Type B pancreatic cell (in vitro differentiated cells): ENCODE measurements at regions not wholly inside any gene's neighbourhood (a gene's known extent, or its start where the extent isn't known, plus 50 kb on each side); places are given as distances from the start of the nearest gene placed in this dataset.
A peak's percentile ranks its signal among the peaks of the same experiment; 100 is the strongest.

Source experiments
- DNase-seq: peaks from one replicate; pipeline ENCODE4 v3.0.0; 2021; ENCODE audit warnings: mixed read lengths; ENCODE audit not compliant: unreplicated experiment; ENCODE audit errors: extremely low spot score
- H3K27ac Mint-ChIP-seq: 2 replicates; pipeline ENCODE4 v1.8.0; 2021; ENCODE audit warnings: mild to moderate bottlenecking, mixed read lengths
- H3K27me3 Mint-ChIP-seq: 2 replicates; pipeline ENCODE4 v1.8.0; 2021; ENCODE audit warnings: mixed read lengths
- H3K36me3 Mint-ChIP-seq: 2 replicates; pipeline ENCODE4 v1.8.0; 2021; ENCODE audit warnings: mixed read lengths
- H3K4me1 Mint-ChIP-seq: one replicate; pipeline ENCODE4 v1.8.0; 2021; ENCODE audit warnings: mixed read lengths; ENCODE audit not compliant: unreplicated experiment
- H3K4me3 Mint-ChIP-seq: 2 replicates; pipeline ENCODE4 v1.8.0; 2021; ENCODE audit warnings: mild to moderate bottlenecking, mixed read lengths
- H3K9me3 Mint-ChIP-seq: 2 replicates; pipeline ENCODE4 v1.8.0; 2021; ENCODE audit warnings: mixed read lengths
- TF ChIP-seq, protein P1 (sequence below): fragments of 200-600 bp; sonication (generic); conservative IDR thresholded peaks from 2 replicates; pipeline ENCODE4 v1.5.0; 2021; ENCODE audit warnings: antibody characterized with exemption, mild to moderate bottlenecking

DNA sequence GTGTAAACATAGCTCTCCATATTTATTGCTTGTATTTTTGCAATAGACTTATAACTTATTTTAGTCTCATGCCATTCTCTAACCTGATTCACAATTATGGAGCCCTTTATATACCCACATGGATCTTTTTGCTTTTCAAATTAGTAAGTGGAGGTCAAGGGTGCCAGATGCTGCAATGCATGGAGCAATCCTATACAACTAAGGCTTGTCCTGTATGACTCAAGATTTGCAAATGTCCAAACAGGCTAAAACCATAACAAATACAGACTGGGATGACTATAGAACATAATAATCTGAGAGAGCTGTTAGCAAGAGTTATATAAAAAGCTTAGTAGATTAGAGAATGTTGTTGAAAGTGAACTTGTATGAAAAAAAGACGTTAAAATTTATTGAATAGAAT, 690.4 kb upstream of the NRXN1 start:
- TF ChIP-seq, protein P1, sequence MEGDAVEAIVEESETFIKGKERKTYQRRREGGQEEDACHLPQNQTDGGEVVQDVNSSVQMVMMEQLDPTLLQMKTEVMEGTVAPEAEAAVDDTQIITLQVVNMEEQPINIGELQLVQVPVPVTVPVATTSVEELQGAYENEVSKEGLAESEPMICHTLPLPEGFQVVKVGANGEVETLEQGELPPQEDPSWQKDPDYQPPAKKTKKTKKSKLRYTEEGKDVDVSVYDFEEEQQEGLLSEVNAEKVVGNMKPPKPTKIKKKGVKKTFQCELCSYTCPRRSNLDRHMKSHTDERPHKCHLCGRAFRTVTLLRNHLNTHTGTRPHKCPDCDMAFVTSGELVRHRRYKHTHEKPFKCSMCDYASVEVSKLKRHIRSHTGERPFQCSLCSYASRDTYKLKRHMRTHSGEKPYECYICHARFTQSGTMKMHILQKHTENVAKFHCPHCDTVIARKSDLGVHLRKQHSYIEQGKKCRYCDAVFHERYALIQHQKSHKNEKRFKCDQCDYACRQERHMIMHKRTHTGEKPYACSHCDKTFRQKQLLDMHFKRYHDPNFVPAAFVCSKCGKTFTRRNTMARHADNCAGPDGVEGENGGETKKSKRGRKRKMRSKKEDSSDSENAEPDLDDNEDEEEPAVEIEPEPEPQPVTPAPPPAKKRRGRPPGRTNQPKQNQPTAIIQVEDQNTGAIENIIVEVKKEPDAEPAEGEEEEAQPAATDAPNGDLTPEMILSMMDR = no peak
- H3K4me3 Mint-ChIP-seq = no peak overlapping the region
- H3K27ac Mint-ChIP-seq = no peak overlapping the region
- H3K9me3 Mint-ChIP-seq = no peaks in the 10 kb centered on the region
- DNase-seq = no peak
- no peaks in the 10 kb centered on the region for H3K36me3 Mint-ChIP-seq
- no peaks in the 10 kb centered on the region for H3K27me3 Mint-ChIP-seq
- H3K4me1 Mint-ChIP-seq = no peaks in the 10 kb centered on the region

DNA sequence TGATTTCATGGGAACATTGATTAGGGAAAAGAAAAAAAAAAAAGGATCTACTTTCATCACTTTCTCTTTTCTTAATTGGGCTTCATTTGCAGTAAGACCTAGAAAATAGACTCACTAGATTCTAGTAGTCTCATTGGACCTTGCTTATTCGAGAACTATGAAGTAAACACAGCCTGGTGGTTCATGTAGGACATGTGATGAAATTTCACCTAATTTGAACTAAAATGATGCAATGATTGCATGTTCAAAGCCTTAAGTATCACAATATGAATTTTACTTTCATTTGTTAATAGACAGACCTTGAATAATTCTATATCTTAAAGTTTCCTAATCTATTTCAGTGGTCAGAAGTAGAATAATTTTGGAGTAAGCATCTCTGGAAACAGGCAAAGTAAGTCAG, 688.9 kb upstream of the NRXN1 start:
- H3K36me3 Mint-ChIP-seq = no peaks in the 10 kb centered on the region
- H3K27ac Mint-ChIP-seq = no peak overlapping the region
- no peaks in the 10 kb centered on the region for H3K4me1 Mint-ChIP-seq
- no peak for DNase-seq
- H3K9me3 Mint-ChIP-seq = no peaks in the 10 kb centered on the region
- no peak overlapping the region for H3K4me3 Mint-ChIP-seq
- TF ChIP-seq, protein P1 = no peak
- H3K27me3 Mint-ChIP-seq = no peaks in the 10 kb centered on the region

DNA sequence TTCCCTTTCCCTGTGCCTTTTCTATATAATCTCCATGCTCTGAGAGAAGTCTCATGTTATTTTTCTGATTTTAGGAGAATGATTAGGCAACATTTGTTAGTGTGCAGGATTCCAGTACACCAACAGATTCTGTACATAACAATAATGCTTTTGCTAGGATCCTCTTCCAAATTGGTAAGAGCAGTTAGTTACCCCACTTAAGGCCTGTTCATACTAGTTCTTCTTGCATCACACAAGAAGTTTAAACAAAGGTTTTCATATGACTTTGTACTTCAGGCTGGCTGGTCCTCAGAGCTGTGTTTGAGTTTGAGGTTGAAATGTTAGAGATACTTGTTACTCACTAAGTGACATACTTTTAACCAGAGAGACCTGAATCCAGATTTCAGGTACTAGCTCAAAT, 686.9 kb upstream of the NRXN1 start:
- no peaks in the 10 kb centered on the region for H3K4me1 Mint-ChIP-seq
- H3K4me3 Mint-ChIP-seq = no peak overlapping the region
- no peaks in the 10 kb centered on the region for H3K36me3 Mint-ChIP-seq
- H3K27me3 Mint-ChIP-seq = no peaks in the 10 kb centered on the region
- TF ChIP-seq, protein P1 = no peak
- no peak for DNase-seq
- H3K27ac Mint-ChIP-seq = no peak overlapping the region
- no peaks in the 10 kb centered on the region for H3K9me3 Mint-ChIP-seq

DNA sequence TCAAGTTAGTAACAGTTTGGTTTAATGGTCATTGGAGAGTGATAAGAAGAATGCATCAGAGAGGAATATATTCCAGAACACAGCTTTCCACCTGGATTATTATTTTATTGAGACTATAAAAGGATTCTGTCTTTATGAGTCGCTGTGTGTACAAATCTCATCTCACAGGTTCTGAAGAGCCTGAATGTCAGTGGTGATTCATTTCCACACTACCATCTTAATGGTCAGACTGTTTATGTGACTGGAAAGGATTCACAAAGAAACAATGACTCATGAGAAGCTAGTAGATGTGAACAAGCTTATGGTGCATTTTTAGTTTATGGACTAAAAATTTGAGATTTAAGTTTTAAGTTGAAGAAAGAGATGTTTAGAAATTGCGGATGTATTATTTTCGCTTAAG, 685.4 kb upstream of the NRXN1 start:
- H3K9me3 Mint-ChIP-seq = no peaks in the 10 kb centered on the region
- no peaks in the 10 kb centered on the region for H3K36me3 Mint-ChIP-seq
- H3K4me3 Mint-ChIP-seq = no peak overlapping the region
- H3K4me1 Mint-ChIP-seq = no peaks in the 10 kb centered on the region
- DNase-seq = no peak
- no peak overlapping the region for H3K27ac Mint-ChIP-seq
- TF ChIP-seq, protein P1 = no peak
- H3K27me3 Mint-ChIP-seq = no peaks in the 10 kb centered on the region

DNA sequence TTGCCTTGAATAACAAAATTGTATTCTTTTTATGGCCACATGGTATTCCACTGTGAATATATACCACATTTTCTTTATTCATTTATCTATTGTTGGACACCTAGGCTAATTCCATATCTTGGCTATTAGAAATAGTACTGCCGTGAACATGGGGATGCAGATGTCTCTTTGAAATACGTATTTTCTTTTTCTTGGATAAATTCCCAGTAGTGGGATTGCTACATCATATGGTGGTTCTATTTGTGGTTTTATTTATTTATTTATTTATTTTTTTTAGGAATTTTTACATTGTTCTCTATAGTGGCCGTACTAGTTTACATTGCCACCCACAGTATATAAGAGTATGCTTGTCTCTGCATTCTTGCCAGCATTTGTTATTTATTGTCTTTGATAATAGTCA, 679.8 kb upstream of the NRXN1 start:
- Mint-ChIP-seq H3K36me3 (no peaks in the 10 kb centered on the region), H3K9me3 (no peaks in the 10 kb centered on the region)
- TF ChIP-seq, protein P1 = no peak

DNA sequence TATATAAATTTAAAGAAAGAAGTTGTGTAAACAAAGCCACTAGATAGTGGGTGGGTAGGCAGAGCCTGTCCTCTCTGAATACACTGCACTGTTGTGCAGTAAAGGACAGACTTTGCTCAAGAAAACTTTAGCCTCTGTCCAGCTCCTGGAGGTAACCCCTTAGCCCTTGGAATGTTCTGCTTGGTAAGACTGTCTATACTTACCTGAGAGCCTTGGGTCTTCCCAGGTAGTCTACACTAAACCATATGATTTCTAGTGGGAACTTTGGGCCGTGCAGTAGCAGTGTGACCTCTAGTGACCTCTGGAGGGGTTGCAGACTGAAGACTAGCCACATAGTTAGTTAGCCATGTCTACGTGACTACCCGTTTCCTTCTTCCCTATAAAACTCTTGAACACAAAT, 678.3 kb upstream of the NRXN1 start:
- Mint-ChIP-seq H3K9me3 (no peaks in the 10 kb centered on the region), H3K27me3 (no peaks in the 10 kb centered on the region), H3K36me3 (no peaks in the 10 kb centered on the region), H3K27ac (no peak overlapping the region), H3K4me1 (no peaks in the 10 kb centered on the region), H3K4me3 (no peak overlapping the region)
- TF ChIP-seq, protein P1 = peak; percentile 52
- no peak for DNase-seq

More for the DNA sequence above, 679.8 kb upstream of the NRXN1 start:
- no peak overlapping the region for H3K4me3 Mint-ChIP-seq
- DNase-seq = no peak
- no peaks in the 10 kb centered on the region for H3K27me3 Mint-ChIP-seq
- H3K4me1 Mint-ChIP-seq = no peaks in the 10 kb centered on the region
- no peak overlapping the region for H3K27ac Mint-ChIP-seq
